ENCODE measurements at regions not wholly inside any gene's neighbourhood (a gene's known extent, or its start where the extent isn't known, plus 50 kb on each side); places are given as distances from the start of the nearest gene placed in this dataset.
"Not testable (repeated sequence)": the region's sequence is repeated elsewhere in the genome, so short reads cannot be mapped to it uniquely, and the experiment has no call there.

- no peak for DNase-seq
Observed at GRCh38 chr15:38073178-38073946, 138.9 kb downstream of the TMCO5A start.

DNA sequence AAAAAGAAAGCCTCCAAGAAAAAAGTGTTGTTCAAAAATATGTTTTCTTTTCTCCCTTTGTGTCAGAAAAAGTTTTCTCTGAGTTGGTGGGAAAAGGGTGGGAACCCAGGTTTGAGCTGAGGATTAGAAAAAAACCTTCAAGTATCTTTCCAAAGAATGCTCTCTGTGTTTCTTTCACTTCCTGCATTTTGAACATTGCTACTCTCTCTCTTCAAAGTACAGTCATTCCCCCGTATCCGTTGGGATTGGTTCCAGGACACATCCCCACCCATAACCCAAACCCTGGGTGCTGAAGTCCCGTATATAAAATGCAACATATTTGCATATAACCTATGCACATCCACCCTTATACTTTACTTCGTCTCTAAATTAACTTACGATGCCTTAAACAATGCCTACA lies 139.6 kb downstream of the TMCO5A start:
- no peak for DNase-seq

- DNase-seq: no peak
Observed at GRCh38 chr15:38075466-38075865, 141.0 kb downstream of the TMCO5A start.

- DNase-seq: no peak
Observed at GRCh38 chr15:38076786-38077185, 142.3 kb downstream of the TMCO5A start.

- no peak for DNase-seq
Observed at GRCh38 chr15:38079236-38079635, 144.8 kb downstream of the TMCO5A start.

GRCh38 chr15:38080651-38081275 lies 146.3 kb downstream of the TMCO5A start:
- no peak for DNase-seq

DNA sequence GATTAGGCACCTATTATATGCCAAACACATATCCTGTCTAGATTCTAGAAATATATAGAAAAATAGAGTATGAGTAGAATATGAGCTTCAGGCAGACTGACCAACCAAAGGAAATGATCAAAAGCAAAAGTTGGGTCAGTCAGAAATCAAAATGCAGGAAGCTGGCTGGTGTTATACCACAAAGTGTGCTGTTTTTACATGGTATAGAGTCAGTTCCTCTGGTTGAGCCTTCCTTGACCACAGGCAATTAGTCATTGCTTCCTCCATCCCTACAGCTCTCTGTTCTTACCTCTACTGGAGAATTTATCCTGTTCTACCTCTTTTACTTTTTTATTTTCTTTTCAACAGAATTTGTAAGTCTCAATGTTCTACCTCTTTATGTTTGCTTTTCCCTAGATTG lies 149.8 kb downstream of the TMCO5A start:
- DNase-seq: no peak

DNA sequence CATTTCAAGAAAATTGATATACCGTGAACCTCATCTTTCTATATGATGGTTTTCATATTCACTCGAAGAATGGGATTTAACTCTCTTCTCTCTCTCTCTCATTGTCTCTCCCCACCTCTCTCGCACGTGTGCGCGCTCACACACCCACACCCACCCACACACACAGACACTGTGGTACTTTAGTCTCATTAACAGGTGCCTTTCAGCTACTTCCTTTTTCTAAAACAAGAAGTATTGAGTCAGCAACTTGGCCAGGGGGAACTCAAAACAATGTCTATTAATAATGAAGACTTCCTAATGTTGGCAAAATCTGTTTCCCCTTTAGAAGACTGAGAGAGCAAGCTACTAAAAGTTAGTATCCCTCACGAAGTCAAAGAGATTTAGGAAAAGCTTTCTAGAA lies 150.7 kb downstream of the TMCO5A start:
- DNase-seq: no peak

DNA sequence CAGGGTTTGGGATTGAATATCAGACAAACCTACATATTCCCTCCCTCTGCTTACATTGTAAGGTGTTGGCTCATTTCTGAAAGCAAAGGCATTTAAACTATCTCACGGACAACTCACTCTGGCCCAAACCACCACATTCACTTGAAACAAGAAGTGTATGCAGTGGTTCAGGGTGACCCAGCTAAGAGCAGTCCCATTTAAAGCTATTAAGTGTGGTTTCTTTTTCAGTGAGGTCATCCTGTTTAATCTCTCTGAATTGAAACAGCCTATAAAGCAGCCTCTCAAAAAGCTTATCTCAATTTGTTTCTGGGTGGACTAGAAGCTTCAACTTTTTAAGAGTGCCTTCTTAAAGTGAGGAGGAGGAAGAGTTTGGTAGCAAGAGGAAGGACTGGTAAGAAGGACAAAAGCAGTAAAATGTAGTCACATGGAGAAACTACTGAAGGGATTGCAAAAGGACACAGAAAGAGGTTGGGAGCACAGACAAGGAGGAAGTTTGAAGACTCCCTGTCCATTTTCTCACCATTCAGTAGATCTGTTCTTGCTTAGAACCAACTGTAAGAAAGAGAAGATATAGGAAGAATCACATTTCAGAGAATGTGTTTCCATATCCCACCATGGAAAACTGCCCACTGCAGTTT lies 151.6 kb downstream of the TMCO5A start:
- no peak for DNase-seq

GRCh38 chr15:38086611-38087010 lies 152.2 kb downstream of the TMCO5A start:
- DNase-seq: no peak

DNA sequence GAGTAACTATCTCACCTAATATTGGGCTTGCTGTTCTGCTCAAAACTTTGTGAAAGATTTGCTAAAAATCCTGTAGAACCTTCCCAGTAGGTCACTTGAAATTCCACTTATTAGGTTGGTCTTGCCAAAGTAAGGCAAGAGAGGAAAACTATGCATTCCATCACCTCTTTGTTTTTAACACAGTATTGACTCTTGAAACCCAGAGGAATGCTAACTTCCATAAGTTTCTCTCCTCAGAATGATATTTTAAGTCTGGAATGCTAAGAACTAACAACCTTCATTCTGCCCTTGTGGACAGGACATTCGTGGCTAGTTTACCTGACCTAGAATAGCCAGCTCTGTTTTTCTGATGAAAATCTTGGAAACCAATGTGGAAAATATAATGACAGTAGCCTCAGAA lies 154.5 kb downstream of the TMCO5A start:
- no peak for DNase-seq

GRCh38 chr15:38090223-38090622 lies 155.8 kb downstream of the TMCO5A start:
- DNase-seq: no peak

- no peak for DNase-seq
Observed at GRCh38 chr15:38090678-38091077, 156.2 kb downstream of the TMCO5A start.

DNA sequence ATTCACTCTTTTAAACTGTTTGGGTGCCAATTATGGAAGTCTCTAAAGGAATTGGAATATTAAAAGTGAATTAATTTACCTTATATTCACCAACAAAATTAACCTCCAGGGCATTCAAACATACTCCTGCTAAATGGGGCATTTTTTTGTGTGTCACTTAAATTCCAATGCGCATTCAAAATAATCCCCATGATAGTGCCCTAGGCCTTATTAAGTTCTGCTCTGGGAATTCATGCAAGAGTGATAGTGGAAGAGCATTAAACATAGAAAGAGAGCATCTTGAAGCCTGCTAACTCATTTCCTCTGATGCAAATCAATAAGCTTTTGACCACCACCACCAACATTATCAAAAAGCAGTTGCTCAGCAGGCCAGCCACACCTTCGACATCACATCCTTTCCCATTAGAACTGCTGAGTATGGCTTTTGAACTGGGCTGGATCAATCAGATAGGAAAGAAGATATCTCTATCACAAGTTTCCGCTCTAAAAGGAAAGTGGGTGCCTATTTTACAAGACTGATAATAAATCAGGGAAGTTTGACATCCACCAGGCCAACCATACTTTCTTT lies 156.7 kb downstream of the TMCO5A start:
- DNase-seq: no peak

- no peak for DNase-seq
Observed at GRCh38 chr15:38093931-38094330, 158.7 kb upstream of the SPRED1 start.

GRCh38 chr15:38102972-38103371 lies 149.7 kb upstream of the SPRED1 start:
- DNase-seq: no peak

GRCh38 chr15:38103564-38103963 lies 149.1 kb upstream of the SPRED1 start:
- DNase-seq: no peak

DNA sequence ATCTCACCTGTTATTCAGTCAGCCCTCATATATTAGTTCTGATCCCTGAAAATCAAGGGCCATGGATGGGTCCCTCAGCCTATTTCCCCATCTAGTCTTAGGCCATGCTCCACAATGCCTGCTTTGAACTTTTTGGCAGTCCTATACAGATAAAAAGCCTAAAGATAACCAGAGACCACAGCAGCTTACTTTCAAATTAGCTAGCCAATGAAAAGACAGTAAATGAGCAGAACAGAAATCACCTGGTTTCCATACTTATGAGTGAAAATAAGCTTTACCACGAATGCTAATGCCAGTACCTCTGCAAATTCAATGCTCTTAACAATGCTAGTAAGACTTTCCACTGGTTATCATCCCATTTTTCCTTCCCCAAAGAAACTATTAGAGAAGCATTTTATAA lies 141.6 kb upstream of the SPRED1 start:
- no peak for DNase-seq

DNA sequence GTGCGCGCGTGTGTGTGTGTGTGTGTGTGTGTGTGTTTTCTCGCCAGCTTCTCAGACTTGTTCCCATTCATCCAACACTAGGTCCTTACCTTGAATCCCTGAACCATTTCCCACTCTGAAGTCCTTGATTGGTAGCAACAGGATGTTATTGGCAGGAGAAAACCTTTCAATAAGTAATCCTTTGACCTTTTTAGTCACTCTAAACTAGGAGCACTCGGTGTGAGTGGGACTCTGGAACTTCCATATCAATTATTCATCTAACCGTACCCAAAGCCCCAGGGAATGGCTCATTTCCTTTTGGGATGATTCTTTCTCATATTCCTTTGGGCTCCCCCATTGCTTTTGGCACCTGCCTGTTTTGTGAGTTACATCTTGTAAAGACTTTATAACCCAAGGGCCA lies 140.2 kb upstream of the SPRED1 start:
- no peak for DNase-seq

- no peak for DNase-seq
Observed at GRCh38 chr15:38115121-38115520, 137.5 kb upstream of the SPRED1 start.

DNA sequence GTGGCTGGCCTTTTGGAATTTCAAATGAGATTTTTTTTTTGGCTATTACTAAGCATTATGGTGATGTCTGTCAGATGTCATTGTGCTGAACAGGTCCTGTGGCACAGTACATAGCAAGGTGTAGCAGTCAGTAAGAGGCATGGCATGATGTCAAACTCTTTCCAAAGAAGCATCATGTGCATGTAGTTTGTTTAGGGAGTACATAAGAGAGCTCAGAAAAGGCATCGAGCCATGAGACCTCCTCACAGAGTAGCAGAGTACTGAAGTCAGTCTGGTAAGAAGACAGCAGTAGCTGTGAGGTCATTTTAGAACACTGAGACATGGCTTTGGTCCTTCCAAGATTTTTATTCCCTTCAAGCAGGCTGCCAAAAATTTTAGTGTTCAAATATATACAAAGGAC lies 134.9 kb upstream of the SPRED1 start:
- no peak for DNase-seq

- not testable (repeated sequence) for DNase-seq
Observed at GRCh38 chr15:38119865-38120264, 132.8 kb upstream of the SPRED1 start.

- DNase-seq: no peak
Observed at GRCh38 chr15:38127306-38127771, 125.3 kb upstream of the SPRED1 start.

GRCh38 chr15:38128341-38128781 lies 124.3 kb upstream of the SPRED1 start:
- DNase-seq: no peak

Data from SIG-M5 (cell line).